ENCODE measurements at regions not wholly inside any gene's neighbourhood (a gene's known extent, or its start where the extent isn't known, plus 50 kb on each side); places are given as distances from the start of the nearest gene placed in this dataset.

DNA sequence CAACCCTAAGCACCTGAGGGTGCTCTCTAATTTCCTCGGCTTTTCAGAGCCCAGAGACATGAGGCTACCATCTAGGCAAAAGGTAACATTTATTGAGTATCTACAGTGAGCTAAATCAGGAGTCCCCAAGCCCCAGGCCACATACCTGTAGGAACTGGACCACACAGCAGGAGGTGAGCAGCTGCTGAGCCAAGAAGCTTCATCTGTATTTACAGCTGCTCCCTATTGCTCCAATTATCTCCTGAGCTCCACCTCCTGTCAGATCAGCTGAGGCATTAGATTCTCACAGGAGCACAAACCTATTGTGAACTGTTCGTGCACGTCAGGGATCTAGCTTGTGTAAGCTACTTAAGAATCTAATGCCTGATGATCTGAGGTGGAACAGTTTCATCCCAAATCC, 70.2 kb downstream of the RND3 start:
- no peaks in the 10 kb centered on the region for H3K4me1 ChIP-seq
- H3K9me3 ChIP-seq (replicated peaks), result no peaks in the 10 kb centered on the region
- H3K27me3 ChIP-seq (ENCODE audit: low read depth), result no peaks in the 10 kb centered on the region
- H3K4me3 ChIP-seq, result no peak overlapping the region
- no peak for DNase-seq
- no peak for TF ChIP-seq CTCF (IDR thresholded peaks at IDR 0.05; ENCODE audit: borderline replicate concordance)
- no peaks in the 10 kb centered on the region for H3K36me3 ChIP-seq
- intact Hi-C loops (cut with micrococcal nuclease), result no loop called here
- no peak overlapping the region for H3K27ac ChIP-seq (replicated peaks)

GRCh38 chr2:150415022-150415421, 72.4 kb downstream of the RND3 start:
- H3K4me1 ChIP-seq, result no peaks in the 10 kb centered on the region
- no peaks in the 10 kb centered on the region for H3K36me3 ChIP-seq
- H3K9me3 ChIP-seq (replicated peaks), result no peaks in the 10 kb centered on the region
- intact Hi-C loops (cut with micrococcal nuclease), result no loop called here
- DNase-seq, result no peak
- H3K27me3 ChIP-seq (ENCODE audit: low read depth), result no peaks in the 10 kb centered on the region
- H3K27ac ChIP-seq (replicated peaks), result no peak overlapping the region
- no peak overlapping the region for H3K4me3 ChIP-seq
- TF ChIP-seq CTCF (IDR thresholded peaks at IDR 0.05; ENCODE audit: borderline replicate concordance), result no peak

GRCh38 chr2:150413910-150414309, 73.6 kb downstream of the RND3 start:
- no peak for TF ChIP-seq CTCF (IDR thresholded peaks at IDR 0.05; ENCODE audit: borderline replicate concordance)

DNA sequence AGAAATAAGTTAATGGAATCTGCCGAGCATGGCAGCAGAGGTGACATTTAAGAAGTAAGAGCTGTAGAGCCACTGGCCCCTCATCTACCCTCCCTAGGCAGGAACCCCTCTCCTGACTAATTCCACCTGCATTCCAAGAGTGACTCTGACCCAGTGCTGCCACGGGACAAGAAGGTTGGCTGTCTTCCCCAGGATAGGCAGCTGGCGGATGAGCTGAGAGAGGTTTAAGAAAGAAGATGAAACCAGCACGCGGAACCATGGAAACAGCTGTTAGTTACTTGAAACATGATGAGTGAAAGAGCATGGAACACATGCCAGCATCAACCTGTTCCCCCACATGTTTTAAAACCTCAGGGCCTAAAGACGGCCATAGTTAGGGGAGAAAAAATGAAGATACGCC, 74.1 kb downstream of the RND3 start:
- intact Hi-C loops (cut with micrococcal nuclease), result no loop called here

More at GRCh38 chr2:150413910-150414309, 73.6 kb downstream of the RND3 start:
- H3K27ac ChIP-seq (replicated peaks), result no peak overlapping the region
- no peaks in the 10 kb centered on the region for H3K36me3 ChIP-seq
- no peak for DNase-seq
- H3K27me3 ChIP-seq (ENCODE audit: low read depth), result no peaks in the 10 kb centered on the region
- intact Hi-C loops (cut with micrococcal nuclease), result no loop called here
- no peaks in the 10 kb centered on the region for H3K4me1 ChIP-seq
- H3K9me3 ChIP-seq (replicated peaks), result no peaks in the 10 kb centered on the region
- H3K4me3 ChIP-seq, result no peak overlapping the region

GRCh38 chr2:150410809-150411208, 76.7 kb downstream of the RND3 start:
- no peak for DNase-seq
- H3K4me3 ChIP-seq, result no peak overlapping the region
- H3K36me3 ChIP-seq, result no peaks in the 10 kb centered on the region
- no peak for TF ChIP-seq CTCF (IDR thresholded peaks at IDR 0.05; ENCODE audit: borderline replicate concordance)
- no peaks in the 10 kb centered on the region for H3K4me1 ChIP-seq
- no peak overlapping the region for H3K27ac ChIP-seq (replicated peaks)
- H3K9me3 ChIP-seq (replicated peaks), result no peaks in the 10 kb centered on the region
- no peaks in the 10 kb centered on the region for H3K27me3 ChIP-seq (ENCODE audit: low read depth)
- intact Hi-C loops (cut with micrococcal nuclease), result no loop called here

More for the DNA sequence above, 74.1 kb downstream of the RND3 start:
- Histone ChIP-seq H3K27ac (replicated peaks) (no peak overlapping the region), H3K4me1 (no peaks in the 10 kb centered on the region), H3K4me3 (no peak overlapping the region), H3K9me3 (replicated peaks) (no peaks in the 10 kb centered on the region), H3K27me3 (ENCODE audit: low read depth) (no peaks in the 10 kb centered on the region), H3K36me3 (no peaks in the 10 kb centered on the region)
- DNase-seq, result no peak
- TF ChIP-seq CTCF (IDR thresholded peaks at IDR 0.05; ENCODE audit: borderline replicate concordance), result no peak

GRCh38 chr2:150409196-150409595, 78.3 kb downstream of the RND3 start:
- H3K36me3 ChIP-seq, result no peaks in the 10 kb centered on the region
- no peak overlapping the region for H3K4me3 ChIP-seq
- H3K9me3 ChIP-seq (replicated peaks), result no peaks in the 10 kb centered on the region
- H3K27me3 ChIP-seq (ENCODE audit: low read depth), result no peaks in the 10 kb centered on the region
- no peak overlapping the region for H3K27ac ChIP-seq (replicated peaks)
- H3K4me1 ChIP-seq, result no peaks in the 10 kb centered on the region
- intact Hi-C loops (cut with micrococcal nuclease), result no loop called here
- no peak for TF ChIP-seq CTCF (IDR thresholded peaks at IDR 0.05; ENCODE audit: borderline replicate concordance)
- DNase-seq, result no peak
